Esophagus squamous epithelium (tissue), 4 donors: ENCODE measurements at regions not wholly inside any gene's neighbourhood (a gene's known extent, or its start where the extent isn't known, plus 50 kb on each side); places are given as distances from the start of the nearest gene placed in this dataset.

Source experiments
- POLR2A ChIP-seq, 4 donors: fragments of 450-650 bp; IDR thresholded peaks; one replicate each; pipeline ENCODE4 v1.6.1; 2017; ENCODE audit warnings: antibody characterized with exemption in 4 of 4, mild to moderate bottlenecking in 4 of 4, moderate library complexity in 3 of 4
- TF ChIP-seq, protein P1 (sequence below), 6 experiments: fragments of 450-650 bp in 4 of 6; fragments of 200-600 bp in 2 of 6; sonication (generic) in 2 of 6; IDR thresholded peaks; one replicate each; pipeline ENCODE4 v1.5.1; 2016 to 2019; ENCODE audit warnings: antibody characterized with exemption in 6 of 6, mild to moderate bottlenecking in 4 of 6, moderate library complexity in 4 of 6

DNA sequence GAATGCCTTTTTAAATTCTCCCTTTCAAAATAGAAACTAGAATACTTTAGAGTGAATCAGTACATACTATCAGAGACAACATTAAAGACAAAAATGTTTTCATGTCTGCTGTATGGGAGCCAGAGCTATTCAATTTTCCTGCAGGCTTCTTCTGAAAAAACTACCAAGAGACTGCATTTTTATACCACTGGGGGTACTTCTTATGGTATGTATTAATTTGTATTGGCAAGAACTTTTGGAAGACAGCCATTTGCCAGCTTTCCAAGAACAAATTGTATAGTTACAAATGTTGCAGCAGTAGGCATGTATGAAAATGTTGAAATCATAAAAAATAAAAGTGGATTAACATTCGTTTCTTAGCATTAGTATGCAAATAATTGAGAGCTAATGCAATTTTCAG is 1010.0 kb upstream of the CADM2 start:
- TF ChIP-seq, protein P1, sequence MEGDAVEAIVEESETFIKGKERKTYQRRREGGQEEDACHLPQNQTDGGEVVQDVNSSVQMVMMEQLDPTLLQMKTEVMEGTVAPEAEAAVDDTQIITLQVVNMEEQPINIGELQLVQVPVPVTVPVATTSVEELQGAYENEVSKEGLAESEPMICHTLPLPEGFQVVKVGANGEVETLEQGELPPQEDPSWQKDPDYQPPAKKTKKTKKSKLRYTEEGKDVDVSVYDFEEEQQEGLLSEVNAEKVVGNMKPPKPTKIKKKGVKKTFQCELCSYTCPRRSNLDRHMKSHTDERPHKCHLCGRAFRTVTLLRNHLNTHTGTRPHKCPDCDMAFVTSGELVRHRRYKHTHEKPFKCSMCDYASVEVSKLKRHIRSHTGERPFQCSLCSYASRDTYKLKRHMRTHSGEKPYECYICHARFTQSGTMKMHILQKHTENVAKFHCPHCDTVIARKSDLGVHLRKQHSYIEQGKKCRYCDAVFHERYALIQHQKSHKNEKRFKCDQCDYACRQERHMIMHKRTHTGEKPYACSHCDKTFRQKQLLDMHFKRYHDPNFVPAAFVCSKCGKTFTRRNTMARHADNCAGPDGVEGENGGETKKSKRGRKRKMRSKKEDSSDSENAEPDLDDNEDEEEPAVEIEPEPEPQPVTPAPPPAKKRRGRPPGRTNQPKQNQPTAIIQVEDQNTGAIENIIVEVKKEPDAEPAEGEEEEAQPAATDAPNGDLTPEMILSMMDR (IDR thresholded peaks at IDR 0.05), result no peak
- no peak for TF ChIP-seq POLR2A (IDR thresholded peaks at IDR 0.05)
